SK-N-SH treated with all-trans-retinoic acid at 6 μM for 48 hours (cell line): ENCODE measurements at regions not wholly inside any gene's neighbourhood (a gene's known extent, or its start where the extent isn't known, plus 50 kb on each side); places are given as distances from the start of the nearest gene placed in this dataset.

Experiments
- ATAC-seq: fragments of 200-7000 bp; cut with Tn5 transposase; 3 replicates; pipeline ENCODE4 v1.9.1; 2020; ENCODE audit warnings: mild to moderate bottlenecking, moderate library complexity
- ARNTL ChIP-seq: fragments of 450-650 bp; formaldehyde crosslinking; IDR thresholded peaks from 2 replicates; pipeline ENCODE4 v1.5.0; 2020; ENCODE audit warnings: low read depth, mild to moderate bottlenecking, moderate library complexity, borderline replicate concordance
- BACH2 ChIP-seq: fragments of 250-450 bp; sonication (Bioruptor Pico); IDR thresholded peaks from 2 replicates; pipeline ENCODE4 v1.9.0; 2021; ENCODE audit warnings: mild to moderate bottlenecking, borderline replicate concordance
- CSDC2 ChIP-seq: fragments of 250-450 bp; sonication (Bioruptor Pico); IDR thresholded peaks from 2 replicates; pipeline ENCODE4 v1.5.0; 2020; ENCODE audit warnings: mild to moderate bottlenecking, moderate library complexity
- CSRNP3 ChIP-seq: fragments of 250-450 bp; sonication (Bioruptor Pico); IDR thresholded peaks from 2 replicates; pipeline ENCODE4 v1.5.1; 2021; ENCODE audit warnings: mild to moderate bottlenecking, moderate library complexity
- GLIS3 ChIP-seq: fragments of 250-450 bp; sonication (Bioruptor Pico); IDR thresholded peaks from 2 replicates; pipeline ENCODE4 v1.5.0; 2020; ENCODE audit warnings: mild to moderate bottlenecking, moderate library complexity
- ISL1 ChIP-seq: fragments of 250-450 bp; sonication (Bioruptor Pico); IDR thresholded peaks from 2 replicates; pipeline ENCODE4 v2.1.2; 2022; ENCODE audit warnings: mild to moderate bottlenecking, moderate library complexity
- OSR1 ChIP-seq: fragments of 250-450 bp; sonication (Bioruptor Pico); IDR thresholded peaks from 2 replicates; pipeline ENCODE4 v1.8.0; 2022; ENCODE audit warnings: moderate library complexity, mild to moderate bottlenecking, inconsistent platforms
- POU6F1 ChIP-seq: fragments of 250-450 bp; sonication (Bioruptor Pico); IDR thresholded peaks from 2 replicates; pipeline ENCODE4 v1.8.0; 2021; ENCODE audit warnings: low read depth, mild to moderate bottlenecking, moderate library complexity, borderline replicate concordance
- PPARA ChIP-seq: fragments of 250-450 bp; sonication (Bioruptor Pico); IDR thresholded peaks from 2 replicates; pipeline ENCODE4 v1.5.0; 2020; ENCODE audit warnings: mild to moderate bottlenecking, borderline replicate concordance
- RARB ChIP-seq: fragments of 250-450 bp; sonication (Bioruptor Pico); IDR thresholded peaks from 2 replicates; pipeline ENCODE4 v1.8.0; 2021; ENCODE audit warnings: mild to moderate bottlenecking, moderate library complexity
- SNAI2 ChIP-seq: fragments of 250-450 bp; sonication (Bioruptor Pico); IDR thresholded peaks from 2 replicates; pipeline ENCODE4 v1.5.0; 2020; ENCODE audit warnings: mild to moderate bottlenecking, moderate library complexity
- TCF4 ChIP-seq: fragments of 250-450 bp; sonication (Bioruptor Pico); IDR thresholded peaks from 2 replicates; pipeline ENCODE4 v1.8.0; 2021; ENCODE audit warnings: mild to moderate bottlenecking, moderate library complexity, borderline replicate concordance
- TOX ChIP-seq: fragments of 250-450 bp; sonication (Bioruptor Pico); IDR thresholded peaks from 2 replicates; pipeline ENCODE4 v1.8.0; 2021; ENCODE audit warnings: mild to moderate bottlenecking, moderate library complexity, borderline replicate concordance
- ZC3H10 ChIP-seq: fragments of 250-450 bp; sonication (Bioruptor Pico); IDR thresholded peaks from 2 replicates; pipeline ENCODE4 v1.5.1; 2021; ENCODE audit warnings: mild to moderate bottlenecking, moderate library complexity
- ZFP3 ChIP-seq: fragments of 250-450 bp; sonication (Bioruptor Pico); IDR thresholded peaks from 2 replicates; pipeline ENCODE4 v1.5.0; 2020; ENCODE audit warnings: mild to moderate bottlenecking, moderate library complexity
- ZFP30 ChIP-seq: fragments of 450-650 bp; formaldehyde crosslinking; IDR thresholded peaks from 2 replicates; pipeline ENCODE4 v1.5.0; 2022; ENCODE audit warnings: mild to moderate bottlenecking, moderate library complexity
- ZNF565 ChIP-seq: fragments of 450-650 bp; formaldehyde crosslinking; conservative IDR thresholded peaks from 2 replicates; pipeline ENCODE4 v1.5.0; 2020; ENCODE audit warnings: low read depth, mild to moderate bottlenecking, moderate library complexity
- ZNF70 ChIP-seq: fragments of 450-650 bp; formaldehyde crosslinking; IDR thresholded peaks from 2 replicates; pipeline ENCODE4 v1.5.0; 2020; ENCODE audit warnings: mild to moderate bottlenecking, moderate library complexity
- TF ChIP-seq, protein P1 (sequence below): fragments of 250-450 bp; sonication (Bioruptor Pico); IDR thresholded peaks from 2 replicates; pipeline ENCODE4 v1.8.0; 2020; ENCODE audit warnings: mild to moderate bottlenecking, moderate library complexity, borderline replicate concordance
- TF ChIP-seq, protein P2 (sequence below): fragments of 250-450 bp; sonication (Bioruptor Pico); IDR thresholded peaks from 2 replicates; pipeline ENCODE4 v1.5.1; 2020; ENCODE audit warnings: low read depth, mild to moderate bottlenecking, moderate library complexity
- TF ChIP-seq, protein P3 (sequence below): fragments of 250-450 bp; sonication (Bioruptor Pico); IDR thresholded peaks from 2 replicates; pipeline ENCODE4 v1.5.0; 2020; ENCODE audit warnings: mild to moderate bottlenecking, moderate library complexity

DNA sequence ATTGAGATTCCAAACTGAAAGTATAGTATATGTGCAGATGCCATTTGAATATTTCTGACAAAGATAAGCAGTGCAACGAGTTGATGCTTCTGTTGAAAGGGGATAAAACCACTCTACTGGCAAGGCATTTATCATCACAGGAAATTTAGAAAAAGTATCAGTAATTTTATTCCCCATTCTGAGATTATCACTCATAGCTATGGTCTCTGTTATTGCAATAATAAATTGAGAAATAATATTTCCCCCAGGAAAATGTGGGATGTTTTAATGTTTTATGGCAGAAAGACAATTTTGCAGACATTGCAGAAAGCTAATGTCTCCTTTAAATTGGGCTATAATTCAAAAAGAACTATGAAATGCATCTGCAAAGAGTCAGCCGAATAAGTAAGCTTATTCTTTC, 1612.7 kb upstream of the ACO1 start:
- TF ChIP-seq POU6F1 (CRISPR knock-in tag) (no peak), PPARA (CRISPR knock-in tag) (no peak)
- TF ChIP-seq, all 23 proteins: peak for 0
- ATAC-seq, result no peak

GRCh38 chr9:30773427-30773826, 1611.0 kb upstream of the ACO1 start:
- TF ChIP-seq ZNF70 (CRISPR knock-in tag) (no peak), TCF4 (CRISPR knock-in tag) (no peak), RARB (CRISPR knock-in tag) (no peak), SNAI2 (CRISPR knock-in tag) (no peak), POU6F1 (CRISPR knock-in tag) (no peak), GLIS3 (no peak), ZFP30 (CRISPR knock-in tag) (no peak), ZFP3 (CRISPR knock-in tag) (no peak), ARNTL (CRISPR knock-in tag) (no peak), TOX (CRISPR knock-in tag) (no peak), OSR1 (CRISPR knock-in tag) (no peak), CSDC2 (CRISPR knock-in tag) (no peak), ZC3H10 (CRISPR knock-in tag) (no peak), ISL1 (CRISPR knock-in tag) (no peak), BACH2 (CRISPR knock-in tag) (no peak), CSRNP3 (CRISPR knock-in tag) (no peak), ZNF565 (no peak)
- TF ChIP-seq, protein P1, sequence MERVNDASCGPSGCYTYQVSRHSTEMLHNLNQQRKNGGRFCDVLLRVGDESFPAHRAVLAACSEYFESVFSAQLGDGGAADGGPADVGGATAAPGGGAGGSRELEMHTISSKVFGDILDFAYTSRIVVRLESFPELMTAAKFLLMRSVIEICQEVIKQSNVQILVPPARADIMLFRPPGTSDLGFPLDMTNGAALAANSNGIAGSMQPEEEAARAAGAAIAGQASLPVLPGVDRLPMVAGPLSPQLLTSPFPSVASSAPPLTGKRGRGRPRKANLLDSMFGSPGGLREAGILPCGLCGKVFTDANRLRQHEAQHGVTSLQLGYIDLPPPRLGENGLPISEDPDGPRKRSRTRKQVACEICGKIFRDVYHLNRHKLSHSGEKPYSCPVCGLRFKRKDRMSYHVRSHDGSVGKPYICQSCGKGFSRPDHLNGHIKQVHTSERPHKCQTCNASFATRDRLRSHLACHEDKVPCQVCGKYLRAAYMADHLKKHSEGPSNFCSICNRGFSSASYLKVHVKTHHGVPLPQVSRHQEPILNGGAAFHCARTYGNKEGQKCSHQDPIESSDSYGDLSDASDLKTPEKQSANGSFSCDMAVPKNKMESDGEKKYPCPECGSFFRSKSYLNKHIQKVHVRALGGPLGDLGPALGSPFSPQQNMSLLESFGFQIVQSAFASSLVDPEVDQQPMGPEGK (CRISPR knock-in tag), result no peak
- TF ChIP-seq, protein P2, sequence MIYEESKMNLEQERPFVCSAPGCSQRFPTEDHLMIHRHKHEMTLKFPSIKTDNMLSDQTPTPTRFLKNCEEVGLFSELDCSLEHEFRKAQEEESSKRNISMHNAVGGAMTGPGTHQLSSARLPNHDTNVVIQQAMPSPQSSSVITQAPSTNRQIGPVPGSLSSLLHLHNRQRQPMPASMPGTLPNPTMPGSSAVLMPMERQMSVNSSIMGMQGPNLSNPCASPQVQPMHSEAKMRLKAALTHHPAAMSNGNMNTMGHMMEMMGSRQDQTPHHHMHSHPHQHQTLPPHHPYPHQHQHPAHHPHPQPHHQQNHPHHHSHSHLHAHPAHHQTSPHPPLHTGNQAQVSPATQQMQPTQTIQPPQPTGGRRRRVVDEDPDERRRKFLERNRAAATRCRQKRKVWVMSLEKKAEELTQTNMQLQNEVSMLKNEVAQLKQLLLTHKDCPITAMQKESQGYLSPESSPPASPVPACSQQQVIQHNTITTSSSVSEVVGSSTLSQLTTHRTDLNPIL, result no peak
- TF ChIP-seq, protein P3, sequence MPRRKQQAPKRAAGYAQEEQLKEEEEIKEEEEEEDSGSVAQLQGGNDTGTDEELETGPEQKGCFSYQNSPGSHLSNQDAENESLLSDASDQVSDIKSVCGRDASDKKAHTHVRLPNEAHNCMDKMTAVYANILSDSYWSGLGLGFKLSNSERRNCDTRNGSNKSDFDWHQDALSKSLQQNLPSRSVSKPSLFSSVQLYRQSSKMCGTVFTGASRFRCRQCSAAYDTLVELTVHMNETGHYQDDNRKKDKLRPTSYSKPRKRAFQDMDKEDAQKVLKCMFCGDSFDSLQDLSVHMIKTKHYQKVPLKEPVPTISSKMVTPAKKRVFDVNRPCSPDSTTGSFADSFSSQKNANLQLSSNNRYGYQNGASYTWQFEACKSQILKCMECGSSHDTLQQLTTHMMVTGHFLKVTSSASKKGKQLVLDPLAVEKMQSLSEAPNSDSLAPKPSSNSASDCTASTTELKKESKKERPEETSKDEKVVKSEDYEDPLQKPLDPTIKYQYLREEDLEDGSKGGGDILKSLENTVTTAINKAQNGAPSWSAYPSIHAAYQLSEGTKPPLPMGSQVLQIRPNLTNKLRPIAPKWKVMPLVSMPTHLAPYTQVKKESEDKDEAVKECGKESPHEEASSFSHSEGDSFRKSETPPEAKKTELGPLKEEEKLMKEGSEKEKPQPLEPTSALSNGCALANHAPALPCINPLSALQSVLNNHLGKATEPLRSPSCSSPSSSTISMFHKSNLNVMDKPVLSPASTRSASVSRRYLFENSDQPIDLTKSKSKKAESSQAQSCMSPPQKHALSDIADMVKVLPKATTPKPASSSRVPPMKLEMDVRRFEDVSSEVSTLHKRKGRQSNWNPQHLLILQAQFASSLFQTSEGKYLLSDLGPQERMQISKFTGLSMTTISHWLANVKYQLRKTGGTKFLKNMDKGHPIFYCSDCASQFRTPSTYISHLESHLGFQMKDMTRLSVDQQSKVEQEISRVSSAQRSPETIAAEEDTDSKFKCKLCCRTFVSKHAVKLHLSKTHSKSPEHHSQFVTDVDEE, result no peak
- no peak for ATAC-seq

DNA sequence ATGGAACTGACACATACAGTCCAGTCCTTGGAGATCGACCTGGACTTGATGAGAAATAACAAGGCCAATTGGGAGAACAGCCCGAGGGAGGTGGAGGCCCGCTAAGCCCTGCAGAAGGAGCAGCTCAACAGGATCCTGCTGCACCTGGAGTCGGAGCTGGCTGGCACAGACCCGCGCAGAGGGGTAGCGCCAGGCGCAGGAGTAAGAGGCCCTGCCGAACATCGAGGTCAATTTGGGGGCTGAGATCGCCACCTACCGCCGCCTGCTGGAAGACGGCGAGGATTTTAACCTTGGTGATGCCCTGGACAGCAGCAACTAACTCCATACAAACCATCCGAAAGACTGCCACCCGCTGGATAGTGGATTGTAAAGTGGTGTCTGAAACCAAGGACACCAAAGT, 1610.1 kb upstream of the ACO1 start:
- ATAC-seq, result no peak
- TF ChIP-seq GLIS3, result no peak
- TF ChIP-seq CSRNP3 (CRISPR knock-in tag), result no peak
- no peak for TF ChIP-seq PPARA (CRISPR knock-in tag)
- TF ChIP-seq POU6F1 (CRISPR knock-in tag), result no peak
- no peak for TF ChIP-seq ARNTL (CRISPR knock-in tag)
- TF ChIP-seq ZNF70 (CRISPR knock-in tag), result no peak
- TF ChIP-seq ZNF565, result no peak
- TF ChIP-seq, protein P1 (CRISPR knock-in tag), result no peak
- no peak for TF ChIP-seq ZFP3 (CRISPR knock-in tag)
- no peak for TF ChIP-seq OSR1 (CRISPR knock-in tag)
- TF ChIP-seq CSDC2 (CRISPR knock-in tag), result no peak
- TF ChIP-seq ISL1 (CRISPR knock-in tag), result no peak
